AG08395 (cell line): ENCODE measurements at regions not wholly inside any gene's neighbourhood (a gene's known extent, or its start where the extent isn't known, plus 50 kb on each side); places are given as distances from the start of the nearest gene placed in this dataset.

Experiments used
- DNase-seq: peaks from one replicate; pipeline ENCODE4 v3.0.0; 2012; ENCODE audit warnings: mixed read lengths, low spot score

GRCh38 chr12:115507560-115507889 lies 770.0 kb downstream of the MED13L start:
- no peak for DNase-seq

DNA sequence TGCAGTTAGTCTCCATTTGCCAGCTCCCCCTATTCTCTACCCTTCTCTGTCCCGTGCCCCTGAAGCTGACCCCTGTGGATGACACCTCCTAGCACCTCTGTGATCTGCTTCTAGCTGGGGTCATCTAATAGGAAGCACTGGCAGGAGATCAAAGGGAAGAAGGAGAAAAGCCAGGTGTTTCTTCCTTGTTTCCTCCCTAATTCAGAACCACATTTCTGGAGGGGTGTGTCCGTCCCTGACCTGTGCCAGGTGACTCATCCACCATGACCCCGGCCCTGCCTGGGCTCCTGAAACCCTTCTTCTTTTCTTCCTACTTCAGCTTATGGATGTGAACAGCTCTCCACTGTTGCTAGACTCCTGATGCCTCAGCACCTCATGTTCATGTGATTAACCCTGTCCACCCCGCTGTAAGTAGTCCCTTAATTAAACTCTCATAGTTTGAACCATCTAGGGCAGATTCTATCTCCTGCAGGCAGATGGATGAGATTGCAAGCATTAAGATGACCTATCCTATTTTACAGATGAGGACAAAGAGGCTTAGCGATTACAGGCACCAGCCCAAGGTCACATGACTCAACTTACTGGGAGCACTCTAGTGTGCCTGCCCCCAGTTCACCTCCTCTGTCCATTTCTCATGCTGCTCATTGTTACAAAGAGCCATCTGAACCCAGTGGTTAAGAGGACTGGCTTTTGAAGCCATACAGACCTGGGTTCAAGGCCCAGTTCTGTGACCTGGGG lies 770.5 kb downstream of the MED13L start:
- DNase-seq, result no peak

- no peak for DNase-seq
Measured at GRCh38 chr12:115504306-115505290, 772.9 kb downstream of the MED13L start.

DNA sequence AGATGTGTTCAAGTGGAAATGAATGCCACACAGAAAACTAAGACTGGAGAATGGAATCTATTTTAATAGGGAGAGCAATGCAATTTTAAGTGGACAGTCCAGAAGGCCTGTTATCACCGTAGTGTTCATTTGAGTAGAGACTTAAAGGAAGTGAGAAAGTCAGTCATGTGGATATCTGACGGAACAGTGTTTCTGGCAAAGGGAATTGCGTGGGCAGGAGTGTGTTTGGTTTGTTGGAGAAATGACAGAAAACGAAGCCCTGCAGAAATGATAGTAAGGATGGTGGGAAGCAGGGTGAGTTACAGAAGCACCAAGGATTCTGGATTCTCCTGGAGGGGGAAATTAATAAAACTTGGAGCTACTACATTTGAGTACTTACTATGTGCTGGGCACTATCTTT lies 776.6 kb downstream of the MED13L start:
- no peak for DNase-seq

GRCh38 chr12:115495300-115495699 lies 782.2 kb downstream of the MED13L start:
- DNase-seq, result no peak

GRCh38 chr12:115492553-115492952 lies 784.9 kb downstream of the MED13L start:
- DNase-seq, result no peak

GRCh38 chr12:115491511-115492250 lies 785.8 kb downstream of the MED13L start:
- DNase-seq, result no peak

DNA sequence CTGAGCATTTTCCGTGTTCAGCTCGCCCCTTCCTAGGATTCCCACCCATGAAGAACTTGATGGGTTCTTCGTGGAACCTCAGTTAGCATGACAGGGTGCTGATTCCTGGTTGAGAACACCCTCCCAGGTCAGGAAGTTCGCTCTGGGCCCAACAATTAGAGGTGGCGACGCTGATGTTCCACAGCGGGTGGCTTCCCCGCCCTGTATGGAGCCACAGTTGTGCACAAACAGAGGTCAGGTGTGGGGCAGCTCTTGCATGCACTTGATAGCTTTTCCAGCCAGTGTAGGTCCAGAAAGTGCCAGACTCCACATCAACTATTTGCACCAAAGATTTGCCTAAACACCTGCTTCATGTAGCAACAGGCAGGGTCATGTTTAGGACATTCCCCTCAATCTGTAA lies 788.2 kb downstream of the MED13L start:
- no peak for DNase-seq

DNA sequence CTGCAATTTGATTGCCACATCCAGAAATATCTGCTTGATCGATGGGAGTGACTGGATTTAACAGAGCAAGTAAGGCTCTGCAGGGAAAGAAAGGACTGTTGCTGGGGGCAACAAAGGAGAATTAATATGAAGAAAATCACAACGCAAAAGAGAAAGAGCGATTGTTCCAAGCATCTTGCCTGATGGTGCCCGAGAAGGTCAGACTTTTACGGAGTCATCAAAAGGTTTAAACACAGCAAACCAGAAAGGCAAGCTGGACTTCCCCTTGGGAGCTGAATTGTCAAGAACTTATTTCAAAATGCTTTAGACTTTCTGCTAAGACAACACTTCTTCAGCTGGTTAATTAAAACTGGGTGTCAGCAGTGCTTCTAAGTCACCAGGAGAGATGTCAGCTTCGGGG lies 791.5 kb downstream of the MED13L start:
- DNase-seq, result no peak

DNA sequence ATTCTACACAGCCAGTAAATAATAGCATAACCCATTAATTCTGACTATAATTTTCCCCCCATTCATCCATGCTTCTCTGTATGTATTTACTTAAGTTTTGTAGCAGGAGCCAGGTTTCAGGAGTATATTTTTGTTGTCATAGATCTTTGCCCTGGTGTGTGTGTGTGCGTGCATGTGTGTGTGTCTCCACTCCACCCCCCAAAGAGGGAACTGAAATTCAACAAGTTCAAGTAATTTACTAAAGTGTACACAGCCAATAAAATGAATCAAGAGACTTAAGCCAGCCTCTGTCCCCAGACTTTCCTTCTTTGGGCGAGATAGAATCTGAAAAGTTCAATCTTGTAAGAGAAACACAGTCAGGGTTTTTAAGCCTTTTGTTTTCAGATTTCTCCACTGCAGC lies 792.0 kb downstream of the MED13L start:
- no peak for DNase-seq

- no peak for DNase-seq
Measured at GRCh38 chr12:115482943-115483342, 794.5 kb downstream of the MED13L start.

DNA sequence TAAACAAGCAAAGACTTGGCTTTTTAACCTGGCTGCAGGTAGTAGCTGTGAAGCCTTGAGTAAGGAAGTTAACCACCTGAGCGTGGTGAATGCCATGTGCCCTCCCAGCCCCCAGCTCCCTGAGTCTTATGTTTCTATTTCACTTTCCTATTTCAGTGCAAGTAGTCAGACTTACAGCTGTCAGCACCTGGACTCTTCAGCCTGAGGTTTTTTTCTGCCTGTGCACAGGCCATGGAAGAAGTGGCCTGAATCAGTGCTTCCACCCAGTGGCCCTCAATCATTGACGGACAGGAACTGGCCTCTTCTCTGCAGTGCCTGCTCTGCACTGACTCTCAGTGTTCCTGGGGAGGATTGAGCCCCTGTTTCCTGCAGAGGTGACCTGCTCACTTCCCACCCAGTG lies 796.4 kb downstream of the MED13L start:
- no peak for DNase-seq

- DNase-seq, result no peak
Measured at GRCh38 chr12:115478505-115478904, 794.5 kb upstream of the TBX3 start.

DNA sequence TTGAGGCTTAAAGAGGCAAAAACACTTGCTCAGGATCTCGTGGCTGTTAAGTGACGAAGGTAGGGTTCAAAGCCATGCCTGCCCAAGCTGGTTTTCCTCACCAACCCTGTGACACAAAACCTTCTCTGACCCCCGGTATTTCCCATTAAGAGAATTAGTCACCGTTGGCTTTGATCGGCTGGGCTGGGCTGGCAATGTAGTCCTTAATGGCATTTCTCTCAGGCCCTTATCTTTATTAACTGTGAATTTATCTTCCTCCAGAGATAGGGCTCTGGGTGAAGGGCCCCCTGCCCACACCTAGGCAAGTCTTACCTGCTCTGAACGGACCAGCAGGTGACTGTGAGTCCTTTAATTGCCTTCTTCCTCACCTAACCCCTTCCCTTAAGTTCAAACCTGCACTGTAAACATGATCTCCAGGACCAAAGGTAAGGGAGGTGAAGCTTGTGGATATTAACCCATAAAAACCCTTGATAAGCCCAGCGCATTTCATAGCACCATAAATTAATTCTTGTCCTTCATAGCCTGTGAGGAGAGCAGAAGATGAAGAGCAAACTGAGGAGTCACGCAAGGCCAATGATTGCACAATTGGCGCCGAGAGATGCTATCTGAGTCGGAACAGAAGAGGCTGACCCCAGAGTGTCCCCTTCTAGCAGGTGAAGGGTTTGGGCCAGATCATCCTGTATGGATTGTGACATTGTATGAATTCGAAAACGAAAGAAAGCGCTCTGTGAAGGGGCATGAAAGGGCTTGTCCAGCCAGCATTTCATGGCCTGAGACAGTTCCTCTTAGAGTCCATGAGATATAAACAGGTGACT lies 790.8 kb upstream of the TBX3 start:
- no peak for DNase-seq

DNA sequence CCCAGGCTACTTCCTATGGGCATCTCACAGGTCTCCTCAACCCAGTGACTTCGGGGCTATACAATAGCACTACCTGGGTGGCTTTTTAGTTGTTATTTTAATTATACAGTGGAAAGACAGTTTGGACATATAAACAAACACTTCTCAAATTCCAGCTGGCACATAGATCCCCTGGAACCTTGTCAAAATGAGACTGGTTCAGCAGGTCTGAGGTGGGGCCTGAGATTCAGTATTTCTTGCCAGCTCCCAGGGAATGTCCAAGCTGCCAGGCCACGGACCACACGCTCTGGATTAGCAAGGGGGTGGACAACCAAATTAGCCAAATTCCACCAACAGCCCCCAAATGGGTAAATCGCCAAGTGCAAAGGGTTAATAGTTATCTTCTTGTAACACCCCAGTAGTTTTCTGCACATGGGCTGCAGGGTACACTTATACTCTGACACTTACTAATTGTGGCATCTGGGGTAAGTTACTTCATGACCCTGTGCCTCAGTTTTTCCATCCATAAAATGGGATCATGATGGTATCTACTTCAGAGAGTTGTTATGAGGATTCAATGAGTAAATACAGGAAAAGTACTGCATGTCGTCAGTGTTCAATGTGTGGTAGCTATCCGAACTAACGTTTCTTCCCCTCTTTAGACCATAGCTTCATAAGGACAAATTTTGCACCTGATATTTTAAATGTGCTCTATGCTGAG lies 789.4 kb upstream of the TBX3 start:
- no peak for DNase-seq

DNA sequence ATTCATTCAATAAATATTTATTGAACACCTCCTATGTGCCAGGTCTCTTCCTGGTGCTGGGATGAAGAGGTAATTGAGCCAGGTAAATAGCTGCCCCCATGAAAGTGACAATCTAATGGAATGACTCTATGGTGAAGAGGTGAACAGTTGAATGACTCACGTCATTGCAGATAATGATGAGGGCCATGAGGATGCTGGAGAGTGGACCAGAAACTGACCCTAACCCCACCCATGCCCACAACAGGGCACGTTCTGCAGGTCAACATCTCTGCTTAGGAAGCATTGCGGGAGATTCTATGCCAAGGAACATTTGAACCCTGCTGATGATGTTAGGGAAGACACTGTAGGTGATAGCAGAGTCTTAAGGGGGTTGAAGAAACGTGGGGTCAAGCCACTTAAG lies 788.9 kb upstream of the TBX3 start:
- no peak for DNase-seq

GRCh38 chr12:115470977-115471376 lies 787.0 kb upstream of the TBX3 start:
- DNase-seq, result no peak

GRCh38 chr12:115470526-115470925 lies 786.6 kb upstream of the TBX3 start:
- no peak for DNase-seq

DNA sequence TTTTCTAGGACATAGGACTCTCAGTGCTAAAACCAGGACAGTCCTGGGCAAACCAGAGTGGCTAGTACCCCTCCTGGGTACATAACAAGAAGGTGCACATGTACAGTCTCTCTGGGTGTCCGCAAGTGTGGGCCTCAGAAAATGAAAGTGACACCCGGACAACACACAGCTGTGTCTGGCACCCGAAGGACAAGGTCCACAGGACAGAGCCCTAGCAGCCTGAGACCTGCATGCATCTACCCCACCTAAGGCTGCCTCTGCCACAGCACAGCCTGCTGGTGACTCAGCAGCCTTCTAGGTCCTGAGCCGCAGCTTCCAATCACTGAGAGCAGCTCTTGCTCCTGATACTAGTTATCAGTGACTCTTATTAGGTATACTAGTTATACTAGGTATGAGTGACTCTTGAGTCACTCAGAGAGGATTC lies 784.1 kb upstream of the TBX3 start:
- no peak for DNase-seq

GRCh38 chr12:115467531-115467930 lies 783.6 kb upstream of the TBX3 start:
- DNase-seq, result no peak

DNA sequence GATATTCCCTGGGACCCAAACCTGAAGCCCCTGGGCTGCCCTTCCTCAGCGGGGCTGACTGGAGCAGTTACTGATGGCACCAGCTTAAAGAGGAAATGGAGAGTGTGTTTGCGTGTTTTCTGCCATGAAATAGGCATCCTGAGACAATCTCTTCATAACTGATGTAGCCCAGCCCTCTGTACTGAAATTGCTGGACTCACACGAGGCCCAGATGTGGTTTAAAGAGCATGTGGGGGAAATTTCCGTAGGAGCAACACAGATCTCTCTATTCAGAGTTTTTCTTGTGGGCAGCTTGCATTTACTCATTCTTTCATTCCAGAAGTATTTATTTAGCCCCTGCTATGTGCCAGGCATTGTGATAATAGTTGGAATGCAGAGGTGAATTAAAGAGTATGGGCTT lies 782.1 kb upstream of the TBX3 start:
- DNase-seq, result no peak
